HepG2 (cell line): ENCODE measurements at regions not wholly inside any gene's neighbourhood (a gene's known extent, or its start where the extent isn't known, plus 50 kb on each side); places are given as distances from the start of the nearest gene placed in this dataset.

Source experiments
- CTCF ChIP-seq: sonication (generic); formaldehyde crosslinking; IDR thresholded peaks from 2 replicates; pipeline ENCODE4 v1.5.0; 2020; ENCODE audit warnings: mild to moderate bottlenecking, missing genetic modification reagents, moderate library complexity
- FOXM1 ChIP-seq: sonication (generic); formaldehyde crosslinking; IDR thresholded peaks from 2 replicates; pipeline ENCODE4 v1.5.0; 2020; ENCODE audit warnings: missing genetic modification reagents
- MYC ChIP-seq: sonication (generic); formaldehyde crosslinking; IDR thresholded peaks from 2 replicates; pipeline ENCODE4 v1.9.0; 2021; ENCODE audit warnings: missing genetic modification reagents, borderline replicate concordance
- PCBP2 ChIP-seq: fragments of 200-400 bp; formaldehyde crosslinking; optimal IDR thresholded peaks from 2 replicates; pipeline ENCODE3; 2018; ENCODE audit warnings: low read length, low read depth; ENCODE audit not compliant: poor library complexity, severe bottlenecking
- PHF5A ChIP-seq: IDR thresholded peaks from one replicate; pipeline ENCODE4 v1.6.1; 2018; ENCODE audit warnings: low read depth, missing genetic modification reagents; ENCODE audit not compliant: unreplicated experiment
- POLR2AphosphoS5 ChIP-seq: IDR thresholded peaks from 2 replicates; pipeline ENCODE4 v1.6.1; 2012; ENCODE audit warnings: low read depth, low read length
- ZFX ChIP-seq: sonication (generic); formaldehyde crosslinking; IDR thresholded peaks from 2 replicates; pipeline ENCODE4 v1.4.0; 2020; ENCODE audit warnings: mild to moderate bottlenecking, low read depth, missing genetic modification reagents, moderate library complexity
- ZNF407 ChIP-seq: sonication (generic); formaldehyde crosslinking; IDR thresholded peaks from one replicate; pipeline ENCODE4 v1.5.1; 2020; ENCODE audit warnings: mild to moderate bottlenecking, missing genetic modification reagents; ENCODE audit errors: not compliant biosample characterization
- TF ChIP-seq, protein P1 (sequence below): IDR thresholded peaks from 2 replicates; pipeline ENCODE4 v1.6.1; 2016
- TF ChIP-seq, protein P2 (sequence below): sonication (generic); formaldehyde crosslinking; IDR thresholded peaks from 2 replicates; pipeline ENCODE4 v1.5.1; 2020; ENCODE audit warnings: mild to moderate bottlenecking, missing genetic modification reagents, borderline replicate concordance
- TF ChIP-seq, protein P3 (sequence below): sonication (generic); formaldehyde crosslinking; IDR thresholded peaks from 2 replicates; pipeline ENCODE4 v1.5.0; 2020; ENCODE audit warnings: mild to moderate bottlenecking, missing genetic modification reagents, borderline replicate concordance

GRCh38 chr15:30794388-30794787 lies 109.3 kb upstream of the FAN1 start:
- TF ChIP-seq MYC (no peak), ZFX (CRISPR knock-in tag) (no peak), CTCF (CRISPR knock-in tag) (no peak), POLR2AphosphoS5 (no peak), ZNF407 (CRISPR knock-in tag) (no peak), PCBP2 (no peak), PHF5A (CRISPR knock-in tag) (no peak), FOXM1 (no peak)
- TF ChIP-seq, protein P1, sequence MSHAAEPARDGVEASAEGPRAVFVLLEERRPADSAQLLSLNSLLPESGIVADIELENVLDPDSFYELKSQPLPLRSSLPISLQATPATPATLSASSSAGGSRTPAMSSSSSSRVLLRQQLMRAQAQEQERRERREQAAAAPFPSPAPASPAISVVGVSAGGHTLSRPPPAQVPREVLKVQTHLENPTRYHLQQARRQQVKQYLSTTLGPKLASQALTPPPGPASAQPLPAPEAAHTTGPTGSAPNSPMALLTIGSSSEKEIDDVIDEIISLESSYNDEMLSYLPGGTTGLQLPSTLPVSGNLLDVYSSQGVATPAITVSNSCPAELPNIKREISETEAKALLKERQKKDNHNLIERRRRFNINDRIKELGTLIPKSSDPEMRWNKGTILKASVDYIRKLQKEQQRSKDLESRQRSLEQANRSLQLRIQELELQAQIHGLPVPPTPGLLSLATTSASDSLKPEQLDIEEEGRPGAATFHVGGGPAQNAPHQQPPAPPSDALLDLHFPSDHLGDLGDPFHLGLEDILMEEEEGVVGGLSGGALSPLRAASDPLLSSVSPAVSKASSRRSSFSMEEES, result no peak
- TF ChIP-seq, protein P2, sequence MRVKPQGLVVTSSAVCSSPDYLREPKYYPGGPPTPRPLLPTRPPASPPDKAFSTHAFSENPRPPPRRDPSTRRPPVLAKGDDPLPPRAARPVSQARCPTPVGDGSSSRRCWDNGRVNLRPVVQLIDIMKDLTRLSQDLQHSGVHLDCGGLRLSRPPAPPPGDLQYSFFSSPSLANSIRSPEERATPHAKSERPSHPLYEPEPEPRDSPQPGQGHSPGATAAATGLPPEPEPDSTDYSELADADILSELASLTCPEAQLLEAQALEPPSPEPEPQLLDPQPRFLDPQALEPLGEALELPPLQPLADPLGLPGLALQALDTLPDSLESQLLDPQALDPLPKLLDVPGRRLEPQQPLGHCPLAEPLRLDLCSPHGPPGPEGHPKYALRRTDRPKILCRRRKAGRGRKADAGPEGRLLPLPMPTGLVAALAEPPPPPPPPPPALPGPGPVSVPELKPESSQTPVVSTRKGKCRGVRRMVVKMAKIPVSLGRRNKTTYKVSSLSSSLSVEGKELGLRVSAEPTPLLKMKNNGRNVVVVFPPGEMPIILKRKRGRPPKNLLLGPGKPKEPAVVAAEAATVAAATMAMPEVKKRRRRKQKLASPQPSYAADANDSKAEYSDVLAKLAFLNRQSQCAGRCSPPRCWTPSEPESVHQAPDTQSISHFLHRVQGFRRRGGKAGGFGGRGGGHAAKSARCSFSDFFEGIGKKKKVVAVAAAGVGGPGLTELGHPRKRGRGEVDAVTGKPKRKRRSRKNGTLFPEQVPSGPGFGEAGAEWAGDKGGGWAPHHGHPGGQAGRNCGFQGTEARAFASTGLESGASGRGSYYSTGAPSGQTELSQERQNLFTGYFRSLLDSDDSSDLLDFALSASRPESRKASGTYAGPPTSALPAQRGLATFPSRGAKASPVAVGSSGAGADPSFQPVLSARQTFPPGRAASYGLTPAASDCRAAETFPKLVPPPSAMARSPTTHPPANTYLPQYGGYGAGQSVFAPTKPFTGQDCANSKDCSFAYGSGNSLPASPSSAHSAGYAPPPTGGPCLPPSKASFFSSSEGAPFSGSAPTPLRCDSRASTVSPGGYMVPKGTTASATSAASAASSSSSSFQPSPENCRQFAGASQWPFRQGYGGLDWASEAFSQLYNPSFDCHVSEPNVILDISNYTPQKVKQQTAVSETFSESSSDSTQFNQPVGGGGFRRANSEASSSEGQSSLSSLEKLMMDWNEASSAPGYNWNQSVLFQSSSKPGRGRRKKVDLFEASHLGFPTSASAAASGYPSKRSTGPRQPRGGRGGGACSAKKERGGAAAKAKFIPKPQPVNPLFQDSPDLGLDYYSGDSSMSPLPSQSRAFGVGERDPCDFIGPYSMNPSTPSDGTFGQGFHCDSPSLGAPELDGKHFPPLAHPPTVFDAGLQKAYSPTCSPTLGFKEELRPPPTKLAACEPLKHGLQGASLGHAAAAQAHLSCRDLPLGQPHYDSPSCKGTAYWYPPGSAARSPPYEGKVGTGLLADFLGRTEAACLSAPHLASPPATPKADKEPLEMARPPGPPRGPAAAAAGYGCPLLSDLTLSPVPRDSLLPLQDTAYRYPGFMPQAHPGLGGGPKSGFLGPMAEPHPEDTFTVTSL (CRISPR knock-in tag), result no peak
- TF ChIP-seq, protein P3, sequence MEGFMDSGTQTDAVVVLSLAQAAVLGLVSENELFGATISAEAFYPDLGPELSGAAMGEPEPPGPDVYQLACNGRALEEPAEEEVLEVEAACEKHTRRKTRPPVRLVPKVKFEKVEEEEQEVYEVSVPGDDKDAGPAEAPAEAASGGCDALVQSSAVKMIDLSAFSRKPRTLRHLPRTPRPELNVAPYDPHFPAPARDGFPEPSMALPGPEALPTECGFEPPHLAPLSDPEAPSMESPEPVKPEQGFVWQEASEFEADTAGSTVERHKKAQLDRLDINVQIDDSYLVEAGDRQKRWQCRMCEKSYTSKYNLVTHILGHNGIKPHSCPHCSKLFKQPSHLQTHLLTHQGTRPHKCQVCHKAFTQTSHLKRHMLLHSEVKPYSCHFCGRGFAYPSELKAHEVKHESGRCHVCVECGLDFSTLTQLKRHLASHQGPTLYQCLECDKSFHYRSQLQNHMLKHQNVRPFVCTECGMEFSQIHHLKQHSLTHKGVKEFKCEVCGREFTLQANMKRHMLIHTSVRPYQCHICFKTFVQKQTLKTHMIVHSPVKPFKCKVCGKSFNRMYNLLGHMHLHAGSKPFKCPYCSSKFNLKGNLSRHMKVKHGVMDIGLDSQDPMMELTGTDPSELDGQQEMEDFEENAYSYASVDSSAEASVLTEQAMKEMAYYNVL (CRISPR knock-in tag), result no peak
